K562 (cell line): ENCODE measurements at regions not wholly inside any gene's neighbourhood (a gene's known extent, or its start where the extent isn't known, plus 50 kb on each side); places are given as distances from the start of the nearest gene placed in this dataset.

ENCODE experiments used
- JUND ChIP-seq, 2 experiments: IDR thresholded peaks; 2 replicates in 1 of 2; 3 replicates in 1 of 2; pipeline ENCODE4 v1.6.1; 2011; ENCODE audit warnings: borderline replicate concordance in 2 of 2, low read depth in 2 of 2, low read length in 2 of 2, improper control_type of control experiment in 1 of 2, missing biosample characterization in 1 of 2, missing genetic modification characterization in 1 of 2, missing genetic modification reagents in 1 of 2
- KHSRP ChIP-seq: fragments of 450-650 bp; IDR thresholded peaks from 2 replicates; pipeline ENCODE4 v1.6.1; 2017
- KLF16 ChIP-seq: IDR thresholded peaks from 2 replicates; pipeline ENCODE4 v1.6.1; 2016; ENCODE audit warnings: antibody characterized with exemption
- PRPF4 ChIP-seq: fragments of 200-400 bp; formaldehyde crosslinking; IDR thresholded peaks from one replicate; pipeline ENCODE4 v1.6.1; 2017; ENCODE audit warnings: low read length, low read depth, mild to moderate bottlenecking; ENCODE audit not compliant: insufficient read depth, poor library complexity, severe bottlenecking
- RAD21 ChIP-seq, 2 experiments: fragments of 250-450 bp in 1 of 2; fragments of 450-650 bp in 1 of 2; sonication (Bioruptor Pico) in 1 of 2; formaldehyde crosslinking in 1 of 2; IDR thresholded peaks in 1 of 2; conservative IDR thresholded peaks in 1 of 2; 2 replicates each; pipeline versions ENCODE4 v1.4.0 to v1.8.0; 2020 to 2022; ENCODE audit warnings: mild to moderate bottlenecking in 2 of 2, moderate library complexity in 1 of 2
- RB1 ChIP-seq: fragments of 450-650 bp; IDR thresholded peaks from 2 replicates; pipeline ENCODE4 v1.6.1; 2017; ENCODE audit warnings: low read depth, mild to moderate bottlenecking
- SMARCC2 ChIP-seq: fragments of 450-650 bp; IDR thresholded peaks from 2 replicates; pipeline ENCODE4 v1.6.1; 2017; ENCODE audit warnings: antibody characterized with exemption, moderate library complexity, mild to moderate bottlenecking, low read depth
- SMC3 ChIP-seq: conservative IDR thresholded peaks from 2 replicates; pipeline ENCODE4 v1.6.1; 2011; ENCODE audit warnings: low read depth, low read length, improper control_type of control experiment; ENCODE audit not compliant: insufficient read depth
- ZNF134 ChIP-seq: fragments of 250-450 bp; sonication (Bioruptor Pico); conservative IDR thresholded peaks from 2 replicates; pipeline ENCODE4 v1.4.0; 2020
- ZNF184 ChIP-seq: sonication (generic); formaldehyde crosslinking; IDR thresholded peaks from 2 replicates; pipeline ENCODE4 v1.5.0; 2020; ENCODE audit warnings: missing genetic modification reagents
- TF ChIP-seq, protein P1 (sequence below): sonication (generic); formaldehyde crosslinking; IDR thresholded peaks from 2 replicates; pipeline ENCODE4 v1.8.0; 2023; ENCODE audit warnings: missing genetic modification reagents, mild to moderate bottlenecking, borderline replicate concordance
- TF ChIP-seq, protein P2 (sequence below): fragments of 450-650 bp; formaldehyde crosslinking; IDR thresholded peaks from 2 replicates; pipeline ENCODE4 v1.4.0; 2020; ENCODE audit warnings: mild to moderate bottlenecking, moderate library complexity
- TF ChIP-seq, protein P3 (sequence below): sonication (generic); formaldehyde crosslinking; IDR thresholded peaks from 2 replicates; pipeline ENCODE4 v1.8.0; 2022; ENCODE audit warnings: missing genetic modification reagents, mild to moderate bottlenecking, moderate library complexity, borderline replicate concordance
- TF ChIP-seq, protein P4 (sequence below): fragments of 250-450 bp; sonication (Bioruptor Pico); IDR thresholded peaks from 2 replicates; pipeline ENCODE4 v1.4.0; 2020; ENCODE audit warnings: mild to moderate bottlenecking, moderate library complexity

DNA sequence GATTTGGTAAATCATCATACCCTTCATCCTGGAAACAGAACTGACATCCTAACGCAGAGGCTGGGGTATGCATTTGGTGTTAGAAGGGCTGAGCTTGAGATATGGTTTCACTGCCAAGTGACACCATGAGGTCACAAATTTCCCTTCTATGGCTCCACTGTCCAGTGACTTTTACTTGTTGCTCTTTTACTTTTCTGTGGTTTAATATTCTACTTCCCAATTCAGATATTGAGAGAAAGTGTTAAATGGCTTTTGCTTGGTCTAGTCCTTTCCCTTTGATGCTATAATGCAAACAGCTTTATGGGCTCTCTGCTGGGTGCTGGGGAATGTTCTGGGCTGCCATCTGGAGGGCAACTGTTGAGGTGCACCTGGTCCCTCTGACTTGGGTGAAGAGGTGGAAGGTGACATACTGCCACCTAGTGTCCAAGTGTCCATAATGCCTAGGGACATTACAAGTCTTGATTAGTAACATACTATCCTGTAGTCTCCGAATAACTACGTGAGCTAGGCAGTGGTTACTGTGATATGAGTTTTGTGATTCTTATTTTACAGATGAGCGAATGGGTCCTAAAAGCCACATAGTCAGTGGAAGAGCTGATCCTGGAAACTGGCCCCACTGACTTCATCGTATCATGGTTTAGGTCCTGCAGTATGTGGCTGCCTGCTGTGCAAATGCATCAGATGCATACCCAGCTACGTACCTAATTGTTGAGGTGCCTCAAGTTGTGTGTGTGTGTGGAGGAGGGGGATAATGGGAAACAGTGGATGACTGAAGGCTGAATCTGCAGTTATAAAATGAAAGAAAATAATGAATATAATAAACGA lies 149.1 kb upstream of the RAG2 start (continued):
- TF ChIP-seq SMARCC2 (no peak), JUND (IDR thresholded peaks at IDR 0.05; ENCODE audit: borderline replicate concordance, low read depth, low read length) (0 out of 2 replicates have a peak, but pooled peaks have one; percentile 26), JUND (tag; IDR thresholded peaks at IDR 0.05; ENCODE audit: borderline replicate concordance, low read depth, low read length) (no peak; the same call in 2 of the 3 replicates), ZNF134 (CRISPR knock-in tag) (no peak), RAD21 (CRISPR knock-in tag; conservative IDR thresholded peaks at IDR 0.05 in 1 of 2, IDR thresholded peaks at IDR 0.05 in 1 of 2) (peak; percentile 91 to 92), RB1 (peak; percentile 49; the same call in 1 of the 2 replicates), PRPF4 (no peak), ZNF184 (CRISPR knock-in tag) (no peak), KLF16 (peak; percentile 41; the same call in 1 of the 2 replicates), SMC3 (peak; percentile 94), KHSRP (no peak)
- TF ChIP-seq, protein P1, sequence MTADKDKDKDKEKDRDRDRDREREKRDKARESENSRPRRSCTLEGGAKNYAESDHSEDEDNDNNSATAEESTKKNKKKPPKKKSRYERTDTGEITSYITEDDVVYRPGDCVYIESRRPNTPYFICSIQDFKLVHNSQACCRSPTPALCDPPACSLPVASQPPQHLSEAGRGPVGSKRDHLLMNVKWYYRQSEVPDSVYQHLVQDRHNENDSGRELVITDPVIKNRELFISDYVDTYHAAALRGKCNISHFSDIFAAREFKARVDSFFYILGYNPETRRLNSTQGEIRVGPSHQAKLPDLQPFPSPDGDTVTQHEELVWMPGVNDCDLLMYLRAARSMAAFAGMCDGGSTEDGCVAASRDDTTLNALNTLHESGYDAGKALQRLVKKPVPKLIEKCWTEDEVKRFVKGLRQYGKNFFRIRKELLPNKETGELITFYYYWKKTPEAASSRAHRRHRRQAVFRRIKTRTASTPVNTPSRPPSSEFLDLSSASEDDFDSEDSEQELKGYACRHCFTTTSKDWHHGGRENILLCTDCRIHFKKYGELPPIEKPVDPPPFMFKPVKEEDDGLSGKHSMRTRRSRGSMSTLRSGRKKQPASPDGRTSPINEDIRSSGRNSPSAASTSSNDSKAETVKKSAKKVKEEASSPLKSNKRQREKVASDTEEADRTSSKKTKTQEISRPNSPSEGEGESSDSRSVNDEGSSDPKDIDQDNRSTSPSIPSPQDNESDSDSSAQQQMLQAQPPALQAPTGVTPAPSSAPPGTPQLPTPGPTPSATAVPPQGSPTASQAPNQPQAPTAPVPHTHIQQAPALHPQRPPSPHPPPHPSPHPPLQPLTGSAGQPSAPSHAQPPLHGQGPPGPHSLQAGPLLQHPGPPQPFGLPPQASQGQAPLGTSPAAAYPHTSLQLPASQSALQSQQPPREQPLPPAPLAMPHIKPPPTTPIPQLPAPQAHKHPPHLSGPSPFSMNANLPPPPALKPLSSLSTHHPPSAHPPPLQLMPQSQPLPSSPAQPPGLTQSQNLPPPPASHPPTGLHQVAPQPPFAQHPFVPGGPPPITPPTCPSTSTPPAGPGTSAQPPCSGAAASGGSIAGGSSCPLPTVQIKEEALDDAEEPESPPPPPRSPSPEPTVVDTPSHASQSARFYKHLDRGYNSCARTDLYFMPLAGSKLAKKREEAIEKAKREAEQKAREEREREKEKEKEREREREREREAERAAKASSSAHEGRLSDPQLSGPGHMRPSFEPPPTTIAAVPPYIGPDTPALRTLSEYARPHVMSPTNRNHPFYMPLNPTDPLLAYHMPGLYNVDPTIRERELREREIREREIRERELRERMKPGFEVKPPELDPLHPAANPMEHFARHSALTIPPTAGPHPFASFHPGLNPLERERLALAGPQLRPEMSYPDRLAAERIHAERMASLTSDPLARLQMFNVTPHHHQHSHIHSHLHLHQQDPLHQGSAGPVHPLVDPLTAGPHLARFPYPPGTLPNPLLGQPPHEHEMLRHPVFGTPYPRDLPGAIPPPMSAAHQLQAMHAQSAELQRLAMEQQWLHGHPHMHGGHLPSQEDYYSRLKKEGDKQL (CRISPR knock-in tag): no peak
- TF ChIP-seq, protein P2, sequence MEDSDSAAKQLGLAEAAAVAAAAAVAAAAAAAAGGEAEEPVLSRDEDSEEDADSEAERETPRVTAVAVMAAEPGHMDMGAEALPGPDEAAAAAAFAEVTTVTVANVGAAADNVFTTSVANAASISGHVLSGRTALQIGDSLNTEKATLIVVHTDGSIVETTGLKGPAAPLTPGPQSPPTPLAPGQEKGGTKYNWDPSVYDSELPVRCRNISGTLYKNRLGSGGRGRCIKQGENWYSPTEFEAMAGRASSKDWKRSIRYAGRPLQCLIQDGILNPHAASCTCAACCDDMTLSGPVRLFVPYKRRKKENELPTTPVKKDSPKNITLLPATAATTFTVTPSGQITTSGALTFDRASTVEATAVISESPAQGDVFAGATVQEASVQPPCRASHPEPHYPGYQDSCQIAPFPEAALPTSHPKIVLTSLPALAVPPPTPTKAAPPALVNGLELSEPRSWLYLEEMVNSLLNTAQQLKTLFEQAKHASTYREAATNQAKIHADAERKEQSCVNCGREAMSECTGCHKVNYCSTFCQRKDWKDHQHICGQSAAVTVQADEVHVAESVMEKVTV (CRISPR knock-in tag): peak; percentile 94
- TF ChIP-seq, protein P3, sequence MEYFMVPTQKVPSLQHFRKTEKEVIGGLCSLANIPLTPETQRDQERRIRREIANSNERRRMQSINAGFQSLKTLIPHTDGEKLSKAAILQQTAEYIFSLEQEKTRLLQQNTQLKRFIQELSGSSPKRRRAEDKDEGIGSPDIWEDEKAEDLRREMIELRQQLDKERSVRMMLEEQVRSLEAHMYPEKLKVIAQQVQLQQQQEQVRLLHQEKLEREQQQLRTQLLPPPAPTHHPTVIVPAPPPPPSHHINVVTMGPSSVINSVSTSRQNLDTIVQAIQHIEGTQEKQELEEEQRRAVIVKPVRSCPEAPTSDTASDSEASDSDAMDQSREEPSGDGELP: 0 out of 2 replicates have a peak, but pooled peaks have one; percentile 20
- TF ChIP-seq, protein P4, sequence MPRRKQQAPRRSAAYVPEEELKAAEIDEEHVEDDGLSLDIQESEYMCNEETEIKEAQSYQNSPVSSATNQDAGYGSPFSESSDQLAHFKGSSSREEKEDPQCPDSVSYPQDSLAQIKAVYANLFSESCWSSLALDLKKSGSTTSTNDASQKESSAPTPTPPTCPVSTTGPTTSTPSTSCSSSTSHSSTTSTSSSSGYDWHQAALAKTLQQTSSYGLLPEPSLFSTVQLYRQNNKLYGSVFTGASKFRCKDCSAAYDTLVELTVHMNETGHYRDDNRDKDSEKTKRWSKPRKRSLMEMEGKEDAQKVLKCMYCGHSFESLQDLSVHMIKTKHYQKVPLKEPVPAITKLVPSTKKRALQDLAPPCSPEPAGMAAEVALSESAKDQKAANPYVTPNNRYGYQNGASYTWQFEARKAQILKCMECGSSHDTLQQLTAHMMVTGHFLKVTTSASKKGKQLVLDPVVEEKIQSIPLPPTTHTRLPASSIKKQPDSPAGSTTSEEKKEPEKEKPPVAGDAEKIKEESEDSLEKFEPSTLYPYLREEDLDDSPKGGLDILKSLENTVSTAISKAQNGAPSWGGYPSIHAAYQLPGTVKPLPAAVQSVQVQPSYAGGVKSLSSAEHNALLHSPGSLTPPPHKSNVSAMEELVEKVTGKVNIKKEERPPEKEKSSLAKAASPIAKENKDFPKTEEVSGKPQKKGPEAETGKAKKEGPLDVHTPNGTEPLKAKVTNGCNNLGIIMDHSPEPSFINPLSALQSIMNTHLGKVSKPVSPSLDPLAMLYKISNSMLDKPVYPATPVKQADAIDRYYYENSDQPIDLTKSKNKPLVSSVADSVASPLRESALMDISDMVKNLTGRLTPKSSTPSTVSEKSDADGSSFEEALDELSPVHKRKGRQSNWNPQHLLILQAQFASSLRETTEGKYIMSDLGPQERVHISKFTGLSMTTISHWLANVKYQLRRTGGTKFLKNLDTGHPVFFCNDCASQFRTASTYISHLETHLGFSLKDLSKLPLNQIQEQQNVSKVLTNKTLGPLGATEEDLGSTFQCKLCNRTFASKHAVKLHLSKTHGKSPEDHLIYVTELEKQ (CRISPR knock-in tag): no peak
